Body of pancreas (tissue), 4 donors: ENCODE measurements at regions not wholly inside any gene's neighbourhood (a gene's known extent, or its start where the extent isn't known, plus 50 kb on each side); places are given as distances from the start of the nearest gene placed in this dataset.

ENCODE experiments used
- ATAC-seq: fragments of 150-250 bp; one replicate; pipeline ENCODE4 v1.9.1; 2016
- DNase-seq, 4 donors: peaks; one replicate each; pipeline ENCODE4 v3.0.0-alpha.2; 2019
- H3K27ac ChIP-seq, 4 donors: fragments of 200-600 bp; sonication (generic); 1 replicate in 3 of 4; 2 replicates in 1 of 4; pipeline versions ENCODE4 v1.5.1 to v1.6.1; 2016 to 2019; ENCODE audit warnings: mild to moderate bottlenecking in 1 of 4, mixed read lengths in 1 of 4, moderate library complexity in 1 of 4
- H3K27me3 ChIP-seq, 2 donors: fragments of 200-600 bp; sonication (generic); one replicate each; pipeline ENCODE4 v1.6.0; 2016; ENCODE audit warnings: mild to moderate bottlenecking in 1 of 2
- H3K36me3 ChIP-seq, 2 donors: fragments of 200-600 bp; sonication (generic); replicated peaks in 1 of 2; 2 replicates each; pipeline ENCODE4 v1.5.1; 2016; ENCODE audit warnings: low read depth in 2 of 2; ENCODE audit not compliant: insufficient read depth in 1 of 2
- H3K4me1 ChIP-seq: fragments of 200-600 bp; sonication (generic); one replicate; pipeline ENCODE4 v1.6.0; 2016
- H3K4me3 ChIP-seq, 2 donors: fragments of 200-600 bp; sonication (generic); 1 replicate in 1 of 2; 2 replicates in 1 of 2; pipeline ENCODE4 v1.5.1; 2016 to 2019
- H3K9me3 ChIP-seq, 3 donors: fragments of 200-600 bp; sonication (generic); 1 replicate in 2 of 3; 2 replicates in 1 of 3; pipeline ENCODE4 v1.5.1; 2016
- CTCF ChIP-seq, 7 experiments: fragments of 450-650 bp in 4 of 7; fragments of 200-600 bp in 3 of 7; sonication (generic) in 3 of 7; IDR thresholded peaks; one replicate each; pipeline ENCODE4 v1.5.1; 2016 to 2019; ENCODE audit warnings: antibody characterized with exemption in 7 of 7
- POLR2A ChIP-seq, 3 donors: fragments of 450-650 bp; IDR thresholded peaks; one replicate each; pipeline ENCODE4 v1.6.1; 2016; ENCODE audit warnings: antibody characterized with exemption in 3 of 3, mild to moderate bottlenecking in 2 of 3
- WGBS, 2 donors: methylation state at CpG; one replicate each; pipeline ENCODE4 v1.1.5; 2017; 5-methylcytosine and 5-hydroxymethylcytosine counted together
- intact Hi-C: fragments of 100-400 bp; cut with DNase I; formaldehyde crosslinking; loops from one replicate; pipeline ENCODE4 v1.15.1; 2023

GRCh38 chr7:69189406-69189805 is 408.9 kb upstream of the AUTS2 start:
- WGBS, 2 donors, result 76 to 87% methylated on average over 3 of the region's 3 CpGs
- Histone ChIP-seq H3K4me3 (no peak overlapping the region), H3K9me3 (no peaks in the 10 kb centered on the region), H3K4me1 (no peaks in the 10 kb centered on the region), H3K36me3 (no peaks in the 10 kb centered on the region), H3K27ac (no peak overlapping the region), H3K27me3 (no peaks in the 10 kb centered on the region)
- DNase-seq (no peak), ATAC-seq (no peak)
- intact Hi-C loops, result no loop called here
- TF ChIP-seq CTCF (IDR thresholded peaks at IDR 0.05) (no peak), POLR2A (IDR thresholded peaks at IDR 0.05) (no peak)

GRCh38 chr7:69190025-69190424 is 408.2 kb upstream of the AUTS2 start:
- no peaks in the 10 kb centered on the region for H3K4me1 ChIP-seq
- H3K27me3 ChIP-seq, result no peaks in the 10 kb centered on the region
- H3K4me3 ChIP-seq, result no peak overlapping the region
- DNase-seq (no peak), ATAC-seq (no peak)
- TF ChIP-seq POLR2A (IDR thresholded peaks at IDR 0.05) (no peak), CTCF (IDR thresholded peaks at IDR 0.05) (no peak)
- WGBS, 2 donors, result 66 to 75% methylated on average over 3 to 5 of the region's 5 CpGs
- no peaks in the 10 kb centered on the region for H3K9me3 ChIP-seq
- H3K36me3 ChIP-seq, result no peaks in the 10 kb centered on the region
- no peak overlapping the region for H3K27ac ChIP-seq
- intact Hi-C loops, result no loop called here

GRCh38 chr7:69190763-69191162 is 407.5 kb upstream of the AUTS2 start:
- intact Hi-C loops, result no loop called here
- WGBS, 2 donors, result 36 to 53% methylated on average over 2 of the region's 2 CpGs
- Histone ChIP-seq H3K36me3 (no peaks in the 10 kb centered on the region), H3K27ac (no peak overlapping the region), H3K9me3 (no peaks in the 10 kb centered on the region), H3K27me3 (no peaks in the 10 kb centered on the region), H3K4me1 (no peaks in the 10 kb centered on the region), H3K4me3 (no peak overlapping the region)
- ATAC-seq, result no peak
- no peak for DNase-seq
- TF ChIP-seq CTCF (IDR thresholded peaks at IDR 0.05), result no peak

GRCh38 chr7:69192134-69192533 is 406.1 kb upstream of the AUTS2 start:
- Histone ChIP-seq H3K4me3 (no peak overlapping the region), H3K27ac (no peak overlapping the region), H3K4me1 (no peaks in the 10 kb centered on the region), H3K9me3 (peaks cover 0 to 4% (median 0%) of the 10 kb centered on the region in 3 donors), H3K36me3 (no peaks in the 10 kb centered on the region), H3K27me3 (no peaks in the 10 kb centered on the region)
- DNase-seq (no peak), ATAC-seq (no peak)
- TF ChIP-seq POLR2A (IDR thresholded peaks at IDR 0.05) (no peak), CTCF (IDR thresholded peaks at IDR 0.05) (no peak)
- intact Hi-C loops, result no loop called here
- 62 to 64% methylated on average over 3 of the region's 3 CpGs for WGBS, 2 donors

GRCh38 chr7:69193061-69193460 is 405.2 kb upstream of the AUTS2 start:
- H3K9me3 ChIP-seq, result peaks cover 0 to 4% (median 0%) of the 10 kb centered on the region in 3 donors
- WGBS, 2 donors, result 68 to 77% methylated on average over 4 of the region's 4 CpGs
- no peak for ATAC-seq
- TF ChIP-seq CTCF (IDR thresholded peaks at IDR 0.05) (no peak), POLR2A (IDR thresholded peaks at IDR 0.05) (no peak)
- no peak overlapping the region for H3K4me3 ChIP-seq
- H3K4me1 ChIP-seq, result no peaks in the 10 kb centered on the region
- H3K27me3 ChIP-seq, result no peaks in the 10 kb centered on the region
- DNase-seq, result no peak
- intact Hi-C loops, result no loop called here
- no peaks in the 10 kb centered on the region for H3K36me3 ChIP-seq
- no peak overlapping the region for H3K27ac ChIP-seq
